ENCODE measurements at regions not wholly inside any gene's neighbourhood (a gene's known extent, or its start where the extent isn't known, plus 50 kb on each side); places are given as distances from the start of the nearest gene placed in this dataset.

- DNase-seq (ENCODE audit: low spot score) = no peak
Measured at GRCh38 chr17:77474292-77474988, 333.7 kb downstream of the SEC14L1 start.

GRCh38 chr17:77475016-77475976 lies 334.5 kb downstream of the SEC14L1 start:
- no peak for DNase-seq (ENCODE audit: low spot score)

- no peak for DNase-seq (ENCODE audit: low spot score)
Measured at GRCh38 chr17:77476006-77476405, 335.2 kb downstream of the SEC14L1 start.

GRCh38 chr17:77476498-77476897 lies 335.7 kb downstream of the SEC14L1 start:
- no peak for DNase-seq (ENCODE audit: low spot score)

- DNase-seq (ENCODE audit: low spot score) = no peak
Measured at GRCh38 chr17:77476931-77477805, 336.4 kb downstream of the SEC14L1 start.

GRCh38 chr17:77478281-77478680 lies 337.5 kb downstream of the SEC14L1 start:
- no peak for DNase-seq (ENCODE audit: low spot score)

- no peak for DNase-seq (ENCODE audit: low spot score)
Measured at GRCh38 chr17:77478899-77479298, 338.1 kb downstream of the SEC14L1 start.

GRCh38 chr17:77479372-77480198 lies 338.8 kb downstream of the SEC14L1 start:
- no peak for DNase-seq (ENCODE audit: low spot score)

GRCh38 chr17:77480199-77480508 lies 339.4 kb downstream of the SEC14L1 start:
- DNase-seq (ENCODE audit: low spot score) = no peak

- DNase-seq (ENCODE audit: low spot score) = no peak
Measured at GRCh38 chr17:77480509-77481215, 339.9 kb downstream of the SEC14L1 start.

GRCh38 chr17:77481476-77482374 lies 341.0 kb downstream of the SEC14L1 start:
- DNase-seq (ENCODE audit: low spot score) = no peak

GRCh38 chr17:77482375-77483127 lies 341.8 kb downstream of the SEC14L1 start:
- DNase-seq (ENCODE audit: low spot score) = no peak

GRCh38 chr17:77483128-77483598 lies 342.4 kb downstream of the SEC14L1 start:
- DNase-seq (ENCODE audit: low spot score) = no peak

- no peak for DNase-seq (ENCODE audit: low spot score)
Measured at GRCh38 chr17:77484111-77484510, 343.3 kb downstream of the SEC14L1 start.

GRCh38 chr17:77485089-77485833 lies 344.5 kb downstream of the SEC14L1 start:
- no peak for DNase-seq (ENCODE audit: low spot score)

- no peak for DNase-seq (ENCODE audit: low spot score)
Measured at GRCh38 chr17:77487211-77487629, 346.5 kb downstream of the SEC14L1 start.

GRCh38 chr17:77487677-77488530 lies 347.1 kb downstream of the SEC14L1 start:
- DNase-seq (ENCODE audit: low spot score) = no peak
